ACHN (cell line): ENCODE measurements at regions not wholly inside any gene's neighbourhood (a gene's known extent, or its start where the extent isn't known, plus 50 kb on each side); places are given as distances from the start of the nearest gene placed in this dataset.
"Not testable (repeated sequence)": the region's sequence is repeated elsewhere in the genome, so short reads cannot be mapped to it uniquely, and the experiment has no call there.

Source experiments
- DNase-seq: peaks from one replicate; pipeline ENCODE4 v3.0.0-alpha.2; 2015
- in situ Hi-C: cut with HindIII; loops from 2 replicates; pipeline ENCODE4 v1.10.0; 2017; ENCODE audit warnings: low sequenced_read_pairs, low pct_ligation_motif_present, low pct_unique_long_range_greater_than_20kb

DNA sequence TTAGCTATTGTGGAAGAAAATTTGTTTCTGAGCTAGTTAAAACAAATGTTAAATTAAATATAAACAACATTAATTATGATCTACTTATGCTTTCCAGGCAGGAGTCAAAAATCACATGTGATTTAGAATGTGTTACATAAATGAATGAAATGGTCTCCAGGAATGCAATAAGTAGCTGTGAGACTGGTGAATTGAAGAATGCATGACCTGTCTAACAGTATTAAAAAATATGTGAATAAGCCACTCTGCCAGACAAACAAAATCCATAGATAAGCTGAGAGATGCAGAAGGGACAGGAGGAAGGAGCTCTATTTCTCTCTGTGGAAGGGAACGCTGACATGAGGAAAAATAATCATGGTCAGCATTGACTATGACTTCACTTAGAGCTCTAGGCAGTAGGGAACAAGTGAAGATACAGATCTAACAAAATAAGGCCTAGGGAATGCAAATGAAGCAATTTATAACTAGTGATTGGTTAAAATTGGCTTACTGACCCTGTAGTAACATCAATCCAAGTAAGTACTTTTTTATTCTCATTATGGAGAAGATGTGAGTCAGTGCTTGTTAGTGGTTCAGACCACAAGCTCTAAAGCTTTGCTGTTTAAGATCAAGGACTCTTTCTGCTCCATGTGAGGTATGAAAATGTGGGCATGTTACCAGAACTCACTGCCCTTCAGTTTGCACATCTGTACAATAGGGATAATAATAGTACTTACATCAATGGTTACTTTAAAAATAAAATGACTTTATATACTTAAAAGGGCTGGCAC is 432.6 kb downstream of the MMUT start:
- in situ Hi-C loops, result no loop called here

DNA sequence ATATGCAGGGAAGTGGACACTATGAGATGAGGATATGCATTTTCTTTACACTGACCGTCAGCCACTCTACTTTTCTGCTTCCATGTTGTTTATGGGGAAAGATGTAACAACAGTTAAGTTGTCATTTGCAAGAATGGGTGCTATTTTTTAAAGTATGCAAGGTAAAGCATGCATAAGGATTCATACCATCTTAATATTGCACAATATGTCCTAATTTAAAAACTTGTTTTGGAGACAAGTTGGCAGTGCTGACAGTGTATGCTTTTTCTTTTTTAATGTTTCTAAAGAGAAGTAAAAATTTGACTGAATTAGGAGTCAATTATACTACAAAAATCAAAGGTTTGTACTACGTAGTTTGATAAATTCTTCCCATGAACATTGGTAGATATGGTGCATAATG is 435.4 kb downstream of the MMUT start:
- DNase-seq, result no peak
- in situ Hi-C loops, result no loop called here

More for the DNA sequence above, 432.6 kb downstream of the MMUT start:
- DNase-seq, result no peak

DNA sequence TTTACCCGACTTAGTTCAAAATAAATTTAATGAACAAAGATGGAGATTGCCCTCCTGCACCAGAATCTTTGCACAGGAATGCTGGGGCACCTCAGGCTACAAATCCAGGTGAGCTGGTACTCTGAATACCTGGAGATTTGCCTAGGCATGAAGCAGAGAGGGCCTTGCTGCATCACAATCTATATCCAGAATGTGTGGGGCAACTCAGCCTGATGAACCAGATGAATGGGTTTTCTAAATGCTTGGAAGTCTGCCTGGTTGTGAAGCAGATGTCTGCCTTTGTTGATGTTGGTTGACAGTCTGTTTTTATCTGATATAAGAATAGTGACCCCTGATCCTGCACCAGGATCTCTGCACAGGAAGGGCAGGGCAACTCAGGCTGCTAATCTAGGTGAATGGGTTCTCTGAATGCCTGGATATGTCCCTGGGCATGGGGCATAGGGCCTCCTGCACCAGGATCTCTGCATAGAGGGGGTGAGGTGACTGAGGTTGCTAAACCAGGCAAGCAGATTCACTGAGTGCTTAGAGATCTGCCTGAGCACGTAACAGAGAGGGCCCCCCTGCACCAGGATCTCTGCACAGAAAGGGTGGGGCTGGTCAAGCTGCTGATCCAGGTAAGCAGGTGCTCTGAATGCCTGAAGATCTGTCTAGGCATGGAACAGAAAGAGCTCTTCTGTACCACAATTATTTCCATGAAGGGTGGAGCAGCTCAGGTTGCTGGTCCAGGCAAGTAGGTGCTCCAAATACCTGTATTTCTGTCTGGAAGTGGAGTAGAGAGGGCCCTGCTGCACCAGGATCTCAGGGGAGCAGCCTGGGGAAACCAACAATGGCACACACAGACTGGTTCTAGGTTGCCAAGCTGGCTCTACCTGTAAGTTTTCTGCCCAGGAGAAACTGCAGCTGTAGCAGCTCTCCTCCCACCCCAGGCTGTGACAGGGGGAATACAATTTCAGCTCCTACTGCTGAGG is 437.5 kb downstream of the MMUT start:
- in situ Hi-C loops, result no loop called here
- DNase-seq, result no peak

DNA sequence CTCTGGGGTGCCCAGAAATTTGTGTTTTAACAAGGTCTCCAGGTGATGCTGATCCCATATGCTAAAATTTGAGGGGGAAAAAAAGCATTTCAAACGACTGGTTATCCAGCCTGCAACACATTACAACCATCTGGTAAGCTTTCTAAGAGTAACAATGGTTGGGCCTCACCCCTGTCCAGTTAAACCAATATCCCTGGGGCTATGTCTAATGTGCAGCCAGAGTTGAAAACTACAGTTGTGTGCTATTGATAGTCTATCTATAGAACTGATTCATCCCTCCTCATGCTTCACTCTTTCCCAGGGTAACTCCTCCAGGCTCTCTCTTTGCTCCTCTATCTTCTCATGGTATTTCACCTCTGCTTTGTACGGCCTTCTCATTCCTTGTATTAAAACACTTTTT is 458.3 kb downstream of the MMUT start:
- in situ Hi-C loops, result no loop called here
- no peak for DNase-seq

DNA sequence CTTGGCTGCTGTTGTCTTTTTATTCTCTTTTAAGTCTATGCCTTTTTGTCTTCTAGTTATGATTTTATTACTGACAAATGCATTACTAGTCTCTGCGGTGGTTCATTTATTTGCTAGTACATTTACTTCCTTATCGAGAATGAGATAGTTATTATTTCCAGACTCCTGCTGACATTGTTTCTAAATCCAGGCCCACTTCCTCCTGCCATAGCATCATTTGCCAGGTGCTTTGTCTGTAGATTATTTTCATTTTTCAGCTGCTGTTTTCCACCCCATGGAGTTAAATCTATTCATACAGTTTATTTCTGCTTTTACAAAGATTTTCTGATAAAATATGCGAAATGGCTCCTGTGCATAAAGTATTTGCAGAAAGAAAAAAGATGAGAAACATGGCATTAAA is 459.7 kb downstream of the MMUT start:
- no peak for DNase-seq
- in situ Hi-C loops, result no loop called here

DNA sequence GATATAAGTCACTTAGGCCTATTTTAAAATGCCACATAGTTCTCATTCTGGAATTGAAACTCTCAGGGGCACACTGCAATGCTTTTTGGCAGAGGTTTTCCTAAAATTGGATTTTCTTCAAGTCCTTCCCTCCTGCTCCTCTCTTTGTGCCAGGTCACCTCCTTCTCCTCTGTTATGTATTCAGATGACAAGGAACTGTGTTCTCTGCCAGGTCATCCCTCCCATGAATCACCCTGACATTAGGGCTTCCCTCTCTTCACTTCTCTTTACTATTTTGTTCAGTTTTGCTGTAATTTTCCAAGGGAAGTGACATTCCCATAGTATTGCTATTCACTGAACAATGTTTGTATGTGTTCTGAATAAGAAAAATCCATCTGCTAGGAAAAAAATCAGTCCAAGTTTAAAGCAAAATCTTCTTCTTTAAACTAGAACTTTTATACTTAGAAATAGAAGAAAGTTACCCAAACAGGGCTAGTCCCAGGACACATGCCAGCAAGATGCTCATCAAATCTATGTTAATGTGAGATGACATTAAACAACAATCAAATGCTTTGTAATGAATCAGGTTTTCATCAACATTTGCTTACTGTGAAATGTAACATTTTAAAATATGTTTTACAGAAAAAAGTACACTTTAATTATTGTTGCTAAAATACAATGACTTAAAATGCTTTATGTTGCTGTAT is 461.1 kb downstream of the MMUT start:
- peak; percentile 21 for DNase-seq
- in situ Hi-C loops, result no loop called here

DNA sequence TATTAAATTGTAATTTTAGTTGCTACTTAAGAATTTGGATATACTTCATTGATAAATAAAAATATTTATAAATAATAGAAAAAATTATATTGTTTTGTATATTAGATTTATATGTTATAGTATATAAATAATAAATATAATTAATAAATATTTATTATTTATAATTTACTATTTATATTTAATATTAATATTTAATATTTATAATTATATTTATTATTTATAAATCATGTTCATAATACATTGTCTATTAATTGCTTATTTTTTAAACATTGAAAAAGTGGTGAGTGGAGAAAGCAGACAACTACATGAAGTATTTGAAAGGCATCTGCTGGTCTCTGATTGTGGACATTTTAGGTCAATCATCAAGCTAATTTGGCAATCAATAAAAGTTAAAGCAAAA is 464.5 kb downstream of the MMUT start:
- no peak for DNase-seq
- in situ Hi-C loops, result no loop called here

DNA sequence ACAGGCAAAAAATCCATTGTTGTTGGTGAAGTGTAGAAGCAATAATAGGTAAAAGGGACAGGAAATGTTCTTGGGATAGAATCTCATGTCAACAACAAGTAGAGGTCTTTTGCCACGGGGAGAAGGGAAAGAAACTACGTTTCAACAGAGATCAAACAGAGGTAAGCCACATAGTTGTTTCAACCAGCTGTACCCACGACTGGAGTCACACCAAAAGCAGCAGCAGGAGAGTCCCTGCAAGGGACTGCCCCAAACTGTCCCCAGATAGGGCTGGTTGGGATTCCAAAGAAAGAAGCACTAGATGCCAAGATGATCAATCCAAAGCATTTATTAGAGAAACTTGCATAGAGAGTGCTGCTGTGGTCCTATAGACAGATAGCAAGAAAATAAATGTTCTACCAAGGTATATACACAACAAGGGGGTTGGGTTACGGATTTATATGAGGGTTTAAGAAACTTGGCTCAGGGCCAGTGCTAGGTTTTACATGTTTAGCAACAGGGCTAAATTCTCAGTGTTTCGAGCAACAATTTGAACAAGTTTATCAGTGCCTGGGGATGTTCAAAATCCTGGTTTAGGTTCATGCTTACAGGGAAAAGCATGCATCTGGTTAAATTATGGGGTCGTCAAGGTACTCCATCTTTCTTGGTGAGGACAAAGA is 466.5 kb downstream of the MMUT start:
- in situ Hi-C loops, result no loop called here
- DNase-seq, result no peak

DNA sequence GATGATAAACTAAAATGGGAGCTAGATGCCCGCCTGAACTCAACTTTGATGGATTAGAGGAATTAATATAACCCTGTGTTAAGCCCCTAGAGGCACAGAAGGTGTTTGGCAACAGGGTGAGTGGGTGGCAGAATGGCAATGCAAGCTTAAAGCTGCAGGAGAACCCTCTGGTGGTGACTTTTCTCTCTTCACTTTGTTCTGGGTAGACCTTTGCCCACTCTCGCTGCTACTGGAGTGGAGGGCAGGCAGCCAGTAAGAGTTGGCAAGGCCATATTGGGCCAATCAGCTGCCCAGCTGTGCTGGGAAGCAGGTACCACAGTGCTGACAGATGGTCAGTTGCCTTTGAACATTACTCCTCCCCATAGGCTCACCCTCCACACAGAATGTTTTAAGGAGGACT is 468.2 kb downstream of the MMUT start:
- in situ Hi-C loops, result no loop called here
- DNase-seq, result no peak

DNA sequence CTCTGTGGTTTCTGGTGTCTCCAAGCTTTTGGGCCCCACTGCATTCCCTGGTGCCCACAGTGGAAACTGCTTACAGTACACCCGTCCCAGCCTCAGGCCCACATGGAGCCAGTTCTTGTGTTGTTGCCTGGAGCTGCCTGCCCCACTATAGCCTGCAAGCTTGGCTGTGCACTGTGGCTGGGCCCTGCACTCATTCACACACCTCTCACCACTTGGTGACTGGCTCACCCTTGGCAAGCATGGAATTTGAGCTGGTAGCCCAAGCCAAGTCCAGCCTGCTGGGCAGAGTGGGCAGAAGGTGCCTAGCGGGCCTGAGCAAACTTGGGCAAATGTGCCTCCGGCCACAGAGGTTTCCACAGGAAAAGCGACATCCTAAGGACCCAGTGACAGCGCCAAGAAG is 472.3 kb downstream of the MMUT start:
- in situ Hi-C loops, result no loop called here

DNA sequence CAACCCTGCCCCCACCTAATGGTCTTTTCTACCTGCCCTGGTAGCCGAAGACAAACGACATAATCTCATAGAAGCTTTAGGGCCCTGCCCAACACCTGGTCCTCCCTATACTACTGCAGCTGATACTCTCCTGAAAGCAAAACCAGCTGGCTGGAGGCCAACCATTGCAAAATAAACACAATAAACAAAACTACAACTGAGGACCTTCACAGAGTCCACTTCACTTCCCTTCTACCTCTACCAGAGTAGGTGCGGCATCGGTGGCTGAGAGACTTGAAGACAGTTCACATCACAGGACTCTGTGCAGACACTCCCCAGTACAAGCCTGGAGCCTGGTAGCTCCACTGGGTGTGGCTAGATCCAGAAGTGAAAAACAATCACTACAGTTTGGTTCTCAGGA is 476.2 kb downstream of the MMUT start:
- in situ Hi-C loops, result no loop called here
- DNase-seq, result no peak

More for the DNA sequence above, 472.3 kb downstream of the MMUT start:
- DNase-seq, result no peak

DNA sequence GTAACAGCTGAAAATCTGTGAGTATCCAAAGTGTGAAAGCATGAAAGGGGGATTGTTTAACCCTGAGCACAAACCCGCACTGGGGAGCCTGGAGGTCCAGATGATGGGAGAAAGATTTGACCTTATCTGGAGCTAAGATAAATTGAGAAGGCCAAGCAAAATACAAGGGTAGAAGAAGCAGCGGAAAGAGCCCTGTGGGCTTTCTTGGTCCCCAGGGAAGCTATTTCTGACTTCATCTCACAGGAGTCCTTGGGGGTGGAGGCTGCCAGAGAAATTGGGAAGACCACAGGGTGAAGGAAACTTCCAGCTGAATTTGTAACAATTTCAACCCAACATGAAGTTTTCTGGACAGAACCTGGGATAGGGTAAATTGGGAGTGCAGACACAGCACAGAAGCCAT is 476.9 kb downstream of the MMUT start:
- no peak for DNase-seq
- in situ Hi-C loops, result no loop called here

DNA sequence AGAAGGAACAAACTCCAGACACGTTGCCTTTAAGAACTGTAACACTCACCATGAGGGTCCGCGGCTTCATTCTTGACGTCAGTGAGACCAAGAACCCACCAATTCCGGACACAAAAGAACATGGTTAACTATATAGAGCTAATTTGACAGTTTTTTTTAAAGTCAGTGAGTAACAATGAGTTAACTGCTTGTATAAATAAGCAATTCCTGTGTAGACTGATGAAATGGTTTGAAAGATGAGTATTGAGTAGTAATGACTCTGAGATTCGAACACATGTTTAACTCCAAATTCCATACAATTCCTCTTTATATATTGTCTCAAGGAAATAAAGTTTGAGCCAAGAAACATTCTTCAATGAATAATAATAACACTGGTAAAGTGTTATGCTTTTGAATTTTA is 478.0 kb downstream of the MMUT start:
- in situ Hi-C loops, result no loop called here
- no peak for DNase-seq

DNA sequence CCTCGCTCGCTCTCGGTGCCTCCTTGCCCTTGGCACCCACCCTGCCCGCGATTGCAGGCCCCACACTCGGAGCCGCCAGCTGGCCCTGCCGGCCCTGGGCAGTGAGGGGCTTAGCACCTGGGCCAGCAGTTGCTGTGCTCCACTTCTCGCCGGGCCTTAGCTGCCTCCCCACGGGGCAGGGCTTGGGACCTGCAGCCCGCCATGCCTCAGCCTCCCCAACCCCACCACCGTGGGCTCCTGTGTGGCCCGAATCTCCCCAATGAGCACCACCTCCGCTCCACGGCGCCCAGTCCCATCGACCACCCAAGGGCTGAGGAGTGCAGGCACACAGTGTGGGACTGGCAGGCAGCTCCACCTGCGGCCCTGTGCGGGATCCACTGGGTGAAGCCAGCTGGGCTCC is 479.1 kb downstream of the MMUT start:
- in situ Hi-C loops, DNase-seq: not testable (repeated sequence)

DNA sequence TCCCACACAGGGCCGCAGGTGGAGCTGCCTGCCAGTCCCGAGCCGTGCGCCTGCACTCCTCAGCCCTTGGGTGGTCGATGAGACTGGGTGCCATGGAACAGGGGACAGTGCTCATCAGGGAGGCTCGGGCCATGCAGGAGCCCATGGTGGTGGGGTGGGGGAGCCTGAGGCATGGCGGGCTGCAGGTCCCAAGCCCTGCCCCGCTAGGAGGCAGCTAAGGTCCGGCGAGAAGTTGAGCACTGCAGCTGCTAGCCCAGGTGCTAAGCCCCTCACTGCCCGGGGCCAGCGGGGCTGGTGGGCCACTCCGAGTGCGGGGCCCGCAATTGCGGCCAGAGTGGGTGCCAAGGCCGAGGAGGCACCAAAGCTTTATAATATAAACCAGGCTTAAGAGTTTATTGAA is 479.7 kb downstream of the MMUT start:
- no peak for DNase-seq
- in situ Hi-C loops, result no loop called here

DNA sequence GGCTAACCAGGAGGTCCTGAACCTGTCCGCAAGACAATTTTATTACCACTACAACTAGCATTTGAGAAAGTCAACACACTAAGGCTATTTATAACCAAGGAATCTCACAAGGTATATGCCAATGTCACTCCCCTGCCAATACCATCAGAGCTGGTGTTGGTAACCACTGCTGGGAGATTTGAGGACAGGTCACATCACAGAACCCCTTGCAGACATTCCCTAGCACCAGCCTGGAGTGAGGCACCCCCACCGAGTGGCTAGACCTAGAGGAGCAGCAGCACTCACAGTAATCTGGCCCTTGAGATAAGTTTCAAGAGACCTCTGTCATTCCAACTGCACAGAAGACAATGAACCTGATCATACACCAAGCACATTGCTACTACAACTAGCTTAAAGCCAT is 483.2 kb downstream of the MMUT start:
- in situ Hi-C loops, result no loop called here
- DNase-seq, result no peak

DNA sequence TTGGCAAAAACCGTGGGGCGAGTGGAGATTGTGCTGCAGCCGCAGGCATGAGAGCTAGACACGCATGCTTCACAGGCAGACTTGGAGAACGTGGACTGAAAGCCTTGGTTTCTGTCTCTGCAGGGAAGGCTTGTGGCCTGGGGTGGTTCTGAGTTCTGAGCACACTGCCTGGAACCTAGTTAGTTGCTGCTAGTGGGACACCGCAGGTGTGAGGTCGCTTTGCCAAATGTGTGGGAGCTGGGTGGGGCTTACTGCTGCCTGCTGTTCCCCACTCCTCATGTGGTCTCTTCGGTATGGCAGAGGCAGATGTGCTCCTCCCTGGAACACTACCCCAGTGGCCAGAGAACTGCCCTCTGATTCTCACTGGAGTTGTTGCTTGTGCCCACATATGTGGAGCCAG is 484.0 kb downstream of the MMUT start:
- no peak for DNase-seq
- in situ Hi-C loops, result no loop called here

DNA sequence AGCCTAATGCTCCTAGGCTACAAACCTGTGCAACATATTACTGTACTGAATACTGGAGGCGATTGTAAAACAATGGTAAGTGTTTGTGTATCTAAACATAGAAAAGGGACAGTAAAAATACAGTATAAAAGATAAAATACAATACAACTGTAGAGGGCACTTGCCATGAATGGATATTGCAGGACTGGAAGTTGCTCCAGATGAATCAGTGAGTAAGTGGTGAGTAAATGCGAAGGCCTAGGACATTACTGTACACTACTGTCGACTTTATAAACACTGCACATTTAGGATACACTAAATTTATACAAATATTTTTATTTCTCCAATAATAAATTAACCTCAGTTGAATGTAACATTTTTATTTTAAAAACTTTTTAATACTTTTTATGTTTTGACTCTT is 485.0 kb downstream of the MMUT start:
- DNase-seq, result no peak
- in situ Hi-C loops, result no loop called here

DNA sequence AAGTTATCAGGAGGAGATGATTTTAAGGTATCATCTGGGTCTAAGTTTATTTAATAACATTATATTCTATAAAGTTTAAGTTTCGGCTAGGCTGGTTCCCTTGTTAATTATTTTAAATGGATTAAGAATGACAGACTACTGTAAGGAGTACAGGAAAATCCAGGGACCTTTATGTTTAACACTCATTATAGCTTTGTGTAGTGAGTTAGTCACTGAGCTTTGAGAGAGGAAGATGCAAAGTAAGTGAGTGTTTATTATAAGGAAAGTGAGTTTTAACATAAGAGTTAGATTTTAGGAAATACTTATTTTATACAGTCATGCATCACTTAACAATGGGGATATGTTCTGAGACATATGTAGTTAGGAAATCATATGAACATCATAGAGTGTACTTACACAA is 485.5 kb downstream of the MMUT start:
- in situ Hi-C loops, result no loop called here
- no peak for DNase-seq
